H1 (cell line): ENCODE measurements at regions not wholly inside any gene's neighbourhood (a gene's known extent, or its start where the extent isn't known, plus 50 kb on each side); places are given as distances from the start of the nearest gene placed in this dataset.

Experiments used
- CBX5 ChIP-seq: fragments of 300-800, 300-1000 bp; sonication (generic); IDR thresholded peaks from 2 replicates; pipeline ENCODE4 v1.7.1; 2016; ENCODE audit warnings: antibody characterized with exemption, low read length, low read depth
- POLR2A ChIP-seq, 2 experiments: IDR thresholded peaks; 1 replicate in 1 of 2; 2 replicates in 1 of 2; pipeline ENCODE4 v1.6.1; 2011; ENCODE audit warnings: low read depth in 2 of 2, low read length in 2 of 2, mild to moderate bottlenecking in 2 of 2; ENCODE audit errors: control extremely low read depth in 1 of 2
- POLR2AphosphoS5 ChIP-seq: IDR thresholded peaks from 2 replicates; pipeline ENCODE4 v1.6.1; 2011; ENCODE audit warnings: low read depth, low read length

DNA sequence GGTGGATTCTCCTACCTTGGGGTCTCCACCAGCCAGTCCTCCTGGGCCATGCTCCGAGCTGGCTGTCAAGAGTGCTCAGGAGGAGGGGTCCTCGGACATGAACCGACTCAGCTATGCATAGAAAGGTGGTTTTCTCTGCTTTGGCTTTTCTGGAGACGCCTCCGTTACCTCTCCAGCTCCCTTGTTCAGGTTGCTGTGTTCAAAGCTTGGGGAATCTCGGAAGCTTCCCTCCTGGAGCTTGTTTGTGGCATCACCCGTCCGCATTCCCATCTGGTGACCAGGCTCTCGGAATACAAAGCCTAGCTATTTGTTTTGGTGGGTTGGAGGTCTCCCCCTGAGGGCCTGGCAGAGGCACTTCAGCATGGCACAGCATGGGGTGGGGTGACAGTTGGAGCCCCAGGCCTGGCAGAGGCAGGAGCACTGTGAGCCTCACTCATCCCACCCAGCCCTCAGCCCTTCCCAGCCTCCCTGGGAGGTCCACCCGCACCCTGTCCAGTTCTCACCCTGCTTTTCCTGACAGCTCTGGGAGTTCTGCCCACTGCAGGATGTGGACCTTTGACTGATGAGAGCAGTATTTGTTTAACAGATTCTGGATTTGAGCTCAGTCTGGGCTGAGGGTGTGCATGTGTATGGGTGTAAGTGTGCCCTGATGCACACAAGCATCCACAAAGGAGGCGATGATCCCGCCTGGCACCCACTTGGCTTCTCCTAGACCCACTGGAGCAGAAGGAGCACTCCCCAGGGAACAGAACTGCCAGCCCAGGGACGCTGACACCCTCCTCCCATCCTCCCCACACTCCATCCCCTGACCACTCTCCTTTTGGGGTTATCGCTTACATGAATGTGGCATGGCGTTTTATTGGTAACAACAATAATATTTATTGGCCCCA is 107.3 kb upstream of the HS6ST1 start:
- TF ChIP-seq POLR2AphosphoS5 (no peak), CBX5 (no peak), POLR2A (IDR thresholded peaks at IDR 0.05; ENCODE audit: control extremely low read depth in 1 of 2, low read depth in 2 of 2, low read length in 2 of 2) (no peak)
